Upper lobe of left lung (tissue), 4 donors: ENCODE measurements at regions not wholly inside any gene's neighbourhood (a gene's known extent, or its start where the extent isn't known, plus 50 kb on each side); places are given as distances from the start of the nearest gene placed in this dataset.

Source experiments
- POLR2A ChIP-seq, 4 donors: fragments of 450-650 bp; IDR thresholded peaks; one replicate each; pipeline ENCODE4 v1.5.1; 2016 to 2017; ENCODE audit warnings: antibody characterized with exemption in 4 of 4, mild to moderate bottlenecking in 2 of 4
- POLR2AphosphoS5 ChIP-seq, 2 donors: sonication (generic); formaldehyde crosslinking; IDR thresholded peaks; one replicate each; pipeline ENCODE4 v1.5.1; 2017; ENCODE audit warnings: antibody characterized with exemption in 2 of 2
- TF ChIP-seq, protein P1 (sequence below), 6 experiments: fragments of 450-650 bp in 4 of 6; fragments of 200-600 bp in 2 of 6; sonication (generic) in 2 of 6; IDR thresholded peaks; one replicate each; pipeline ENCODE4 v1.5.1; 2016 to 2019; ENCODE audit warnings: antibody characterized with exemption in 6 of 6

GRCh38 chr12:67797753-67798152, 149.2 kb downstream of the DYRK2 start:
- TF ChIP-seq, protein P1, sequence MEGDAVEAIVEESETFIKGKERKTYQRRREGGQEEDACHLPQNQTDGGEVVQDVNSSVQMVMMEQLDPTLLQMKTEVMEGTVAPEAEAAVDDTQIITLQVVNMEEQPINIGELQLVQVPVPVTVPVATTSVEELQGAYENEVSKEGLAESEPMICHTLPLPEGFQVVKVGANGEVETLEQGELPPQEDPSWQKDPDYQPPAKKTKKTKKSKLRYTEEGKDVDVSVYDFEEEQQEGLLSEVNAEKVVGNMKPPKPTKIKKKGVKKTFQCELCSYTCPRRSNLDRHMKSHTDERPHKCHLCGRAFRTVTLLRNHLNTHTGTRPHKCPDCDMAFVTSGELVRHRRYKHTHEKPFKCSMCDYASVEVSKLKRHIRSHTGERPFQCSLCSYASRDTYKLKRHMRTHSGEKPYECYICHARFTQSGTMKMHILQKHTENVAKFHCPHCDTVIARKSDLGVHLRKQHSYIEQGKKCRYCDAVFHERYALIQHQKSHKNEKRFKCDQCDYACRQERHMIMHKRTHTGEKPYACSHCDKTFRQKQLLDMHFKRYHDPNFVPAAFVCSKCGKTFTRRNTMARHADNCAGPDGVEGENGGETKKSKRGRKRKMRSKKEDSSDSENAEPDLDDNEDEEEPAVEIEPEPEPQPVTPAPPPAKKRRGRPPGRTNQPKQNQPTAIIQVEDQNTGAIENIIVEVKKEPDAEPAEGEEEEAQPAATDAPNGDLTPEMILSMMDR (IDR thresholded peaks at IDR 0.05): no peak
- TF ChIP-seq POLR2A (IDR thresholded peaks at IDR 0.05) (no peak), POLR2AphosphoS5 (IDR thresholded peaks at IDR 0.05) (no peak)
